ENCODE measurements at regions not wholly inside any gene's neighbourhood (a gene's known extent, or its start where the extent isn't known, plus 50 kb on each side); places are given as distances from the start of the nearest gene placed in this dataset.

- TF ChIP-seq GATA2 (IDR thresholded peaks at IDR 0.05; ENCODE audit: low read depth, low read length) (no peak), GATA3 (IDR thresholded peaks at IDR 0.05; ENCODE audit: low read depth, low read length) (no peak)
Measured at GRCh38 chr4:32748061-32748460, 2027.9 kb downstream of the PCDH7 start.

Data from SH-SY5Y (cell line).